ENCODE measurements at regions not wholly inside any gene's neighbourhood (a gene's known extent, or its start where the extent isn't known, plus 50 kb on each side); places are given as distances from the start of the nearest gene placed in this dataset.

GRCh38 chr2:60311524-60311923, 241.9 kb downstream of the BCL11A start:
- TF ChIP-seq EZH2 (IDR thresholded peaks at IDR 0.05; ENCODE audit: borderline replicate concordance, insufficient read depth, low read depth, low read length, poor library complexity, severe bottlenecking) (no peak), CTCF (IDR thresholded peaks at IDR 0.05) (no peak)
